Daoy (cell line): ENCODE measurements at regions not wholly inside any gene's neighbourhood (a gene's known extent, or its start where the extent isn't known, plus 50 kb on each side); places are given as distances from the start of the nearest gene placed in this dataset.

ENCODE experiments used
- DNase-seq: peaks from one replicate; pipeline ENCODE4 v3.0.0-alpha.2; 2015; ENCODE audit warnings: low read depth

DNA sequence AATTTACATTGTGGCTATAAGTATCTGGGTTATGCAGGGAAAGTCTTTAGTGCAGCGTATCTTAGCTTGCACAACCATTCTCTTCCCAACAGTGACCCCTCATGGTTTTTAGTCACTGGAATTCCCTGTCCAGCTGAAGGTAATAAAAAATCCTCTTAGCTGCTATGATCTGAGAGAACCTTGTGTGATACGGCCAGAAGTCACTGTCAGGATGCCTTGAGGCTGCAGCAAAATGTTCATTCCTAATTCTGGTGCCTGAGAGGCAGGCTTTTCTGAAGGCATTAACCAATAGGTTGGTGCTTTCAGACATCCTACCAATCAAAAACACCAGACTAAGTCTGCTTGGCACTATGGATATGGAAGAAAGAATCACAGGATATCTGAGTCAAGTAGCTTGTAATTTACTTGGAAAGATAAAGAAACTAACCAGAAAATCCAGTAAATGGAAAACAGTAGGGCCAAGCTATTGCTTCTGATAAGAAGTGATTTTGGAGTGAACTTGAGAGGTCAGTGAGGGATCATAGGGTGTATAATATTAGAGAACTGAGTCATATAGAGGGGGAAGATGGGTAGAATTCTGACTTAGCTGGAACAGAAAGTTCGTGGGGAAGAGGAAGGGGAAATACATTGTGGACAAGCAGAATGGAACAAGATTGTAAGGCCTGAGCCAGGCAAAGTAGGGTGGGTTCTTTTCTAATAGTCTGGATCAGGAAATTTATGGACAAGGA lies 89.0 kb upstream of the SLC14A2 start:
- no peak for DNase-seq

DNA sequence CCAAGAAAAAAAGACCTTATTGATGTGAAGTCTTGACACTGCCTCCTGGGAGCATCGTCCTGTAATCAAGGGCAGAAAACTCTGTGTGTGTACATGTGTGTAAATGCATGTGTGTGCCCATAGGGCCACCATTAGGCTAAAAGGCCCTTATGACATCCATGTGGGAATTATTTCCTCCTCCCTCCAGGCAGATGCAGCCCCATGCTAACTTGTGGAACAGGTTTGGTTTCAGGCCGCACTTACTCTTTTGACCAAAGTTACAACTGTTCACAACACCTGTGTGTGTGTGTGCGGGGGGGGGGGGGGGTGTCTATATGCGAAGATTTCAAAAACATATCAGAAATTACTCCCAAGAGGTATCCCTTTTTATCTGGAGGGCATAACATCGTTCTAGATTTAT lies 87.4 kb upstream of the SLC14A2 start:
- DNase-seq: no peak

DNA sequence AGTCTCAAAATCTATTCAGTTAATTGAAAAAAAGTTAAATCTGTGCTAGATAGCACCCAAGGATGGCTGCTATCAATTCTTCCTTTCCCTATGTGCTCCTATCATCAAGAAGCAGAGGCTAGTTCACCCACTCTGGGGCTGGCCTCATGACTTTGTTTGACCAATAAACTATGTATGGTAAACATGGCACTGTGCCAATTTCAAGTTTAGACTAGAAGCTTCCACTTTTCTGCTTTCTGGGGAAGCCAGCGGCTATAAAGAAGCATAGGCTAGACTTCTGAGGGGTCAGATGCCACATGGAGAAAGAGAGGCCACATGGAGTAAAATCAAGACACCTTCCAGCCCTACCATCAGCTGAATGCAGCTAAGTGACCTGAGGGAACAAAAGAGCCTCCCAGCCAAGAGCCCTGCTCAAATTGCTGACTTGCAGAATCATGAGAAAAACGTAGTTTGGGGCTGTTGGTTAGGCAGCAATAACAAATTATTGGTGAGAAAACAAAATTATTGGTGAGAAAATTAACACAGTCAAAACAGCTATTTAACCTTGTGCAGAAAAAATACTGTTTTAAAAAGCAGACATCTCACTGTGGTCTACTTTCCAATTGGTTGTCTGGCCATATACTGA lies 86.5 kb upstream of the SLC14A2 start:
- no peak for DNase-seq

DNA sequence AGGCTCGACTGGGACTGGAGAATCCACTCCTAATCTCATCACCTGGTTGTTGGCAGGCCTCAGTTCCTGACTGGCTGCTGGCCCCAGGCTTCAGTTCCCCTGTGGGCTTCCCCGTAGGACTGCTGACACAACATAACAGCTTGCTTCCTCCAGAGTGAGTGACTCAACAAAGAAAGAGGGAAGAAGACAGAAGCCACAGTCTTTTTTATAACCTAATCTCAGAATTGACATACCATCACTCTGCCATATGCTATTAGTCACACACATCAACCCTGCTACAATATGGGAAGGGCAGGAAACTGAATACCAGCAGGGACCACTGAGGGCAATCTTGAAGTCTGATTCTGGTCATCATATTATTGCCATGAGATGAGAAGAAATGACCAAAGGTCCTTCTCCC lies 76.8 kb upstream of the SLC14A2 start:
- DNase-seq: no peak

DNA sequence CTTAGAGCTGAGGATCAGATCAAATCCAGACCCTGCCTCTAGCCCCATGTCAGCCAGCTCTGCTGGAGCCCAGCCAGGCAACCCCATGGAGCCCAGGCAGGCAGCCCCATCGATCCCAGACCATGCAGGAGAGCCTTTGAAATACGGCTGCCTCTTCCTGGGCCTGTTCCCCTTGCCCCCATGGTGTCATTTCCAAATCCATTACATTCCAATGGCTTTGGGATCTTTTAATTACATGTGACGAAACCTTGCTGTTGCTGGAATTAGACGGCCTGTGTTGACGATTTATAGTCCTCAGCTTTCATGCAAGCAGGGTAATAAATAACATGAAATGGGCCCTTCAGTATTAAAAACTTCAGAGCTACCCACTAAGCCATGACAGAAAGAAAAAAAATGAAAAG lies 75.8 kb upstream of the SLC14A2 start:
- DNase-seq: no peak

DNA sequence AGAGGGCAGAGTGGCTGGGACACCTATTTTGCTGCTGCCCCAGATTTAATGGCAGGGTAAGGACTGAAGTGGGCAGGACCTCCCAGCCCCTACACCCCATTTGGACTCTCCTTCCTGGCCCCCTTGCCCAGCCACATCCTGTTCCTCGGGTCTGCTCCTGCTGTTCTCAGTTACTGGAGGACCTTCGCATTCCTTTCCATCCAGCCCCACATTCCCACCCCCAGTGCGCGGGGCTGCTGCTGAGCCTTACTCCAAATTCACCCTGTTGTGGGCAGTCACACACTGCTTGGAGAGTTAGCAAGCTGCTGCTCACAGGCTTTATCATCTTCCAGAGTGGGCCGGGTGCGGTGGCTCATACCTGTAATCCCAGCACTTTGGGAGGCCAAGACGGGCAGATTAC lies 75.2 kb upstream of the SLC14A2 start:
- DNase-seq: no peak

DNA sequence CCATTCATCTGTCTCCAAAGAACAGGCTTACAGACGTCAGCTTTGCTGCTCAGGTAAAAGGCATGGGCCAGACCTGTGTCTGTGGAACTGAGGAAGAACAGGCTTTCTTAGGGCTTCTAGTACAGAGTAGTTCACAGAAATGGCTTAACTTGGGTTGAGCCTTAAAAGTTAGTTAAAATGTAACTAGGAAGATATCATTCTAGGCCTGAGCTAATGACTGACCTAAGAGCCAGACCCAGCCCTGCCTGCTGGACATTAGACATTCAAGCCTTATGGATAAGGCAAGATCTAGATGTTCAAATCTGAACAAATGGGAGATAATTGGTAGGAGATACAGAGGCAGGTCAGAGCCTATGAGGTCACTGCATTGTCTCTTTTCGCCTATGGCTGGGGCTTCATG lies 73.9 kb upstream of the SLC14A2 start:
- DNase-seq: no peak

DNA sequence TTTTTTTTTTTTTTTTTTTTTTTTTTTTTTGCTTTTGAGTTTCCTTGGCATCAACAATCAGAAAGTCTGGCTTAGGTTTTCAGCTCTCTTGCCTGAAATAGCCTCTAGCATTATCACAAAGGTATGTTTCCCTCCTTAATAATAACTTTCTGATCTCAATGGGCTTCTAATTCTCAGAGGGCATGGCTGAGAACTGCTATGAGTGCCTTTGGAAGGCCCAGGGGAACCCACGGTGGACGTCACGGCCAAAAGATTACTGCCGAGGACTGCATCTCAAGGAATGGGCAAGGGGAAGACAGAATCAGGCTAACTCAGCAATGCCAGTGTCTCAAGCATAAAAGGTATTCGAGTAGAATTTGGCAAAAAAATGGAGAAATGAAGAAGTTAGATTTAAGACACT lies 73.2 kb upstream of the SLC14A2 start:
- no peak for DNase-seq

DNA sequence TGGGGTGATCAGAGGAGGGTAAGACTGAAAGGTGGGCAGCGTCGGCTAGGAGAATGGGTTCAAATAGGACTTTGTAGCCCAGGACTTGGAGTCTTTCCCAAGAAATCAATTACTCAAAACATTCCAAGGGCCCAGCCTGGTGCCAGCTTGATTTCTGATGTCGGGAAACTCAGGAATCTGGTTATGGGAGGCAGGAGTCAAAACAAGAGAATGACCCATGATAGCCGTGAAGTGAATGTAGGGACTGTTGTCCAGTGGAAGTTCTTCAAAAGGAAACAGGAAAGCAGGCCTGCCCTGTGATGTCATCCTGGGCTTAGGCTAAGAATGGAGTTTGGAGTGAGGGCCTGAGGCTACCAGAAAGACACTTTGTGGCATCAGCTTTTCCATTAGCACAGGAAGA lies 67.4 kb upstream of the SLC14A2 start:
- DNase-seq: no peak

DNA sequence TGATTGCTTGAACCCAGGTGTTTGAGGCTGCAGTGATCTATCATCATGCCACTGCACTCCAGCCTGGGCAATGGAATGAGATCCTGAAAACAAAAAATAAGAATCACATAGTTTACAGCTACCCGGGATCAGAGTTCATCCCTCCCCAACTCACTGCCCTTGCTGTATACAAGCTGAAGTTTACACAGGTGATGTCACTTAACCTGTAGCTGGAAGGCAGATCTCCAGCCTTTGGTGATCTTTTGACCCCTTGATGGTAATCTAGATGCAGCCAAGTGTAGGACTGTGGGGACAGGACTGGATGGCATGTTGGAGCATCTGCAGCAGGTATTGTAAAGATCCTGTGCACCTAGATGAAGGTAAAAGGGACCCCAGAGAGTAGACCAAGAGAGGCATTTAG lies 66.7 kb upstream of the SLC14A2 start:
- no peak for DNase-seq

DNA sequence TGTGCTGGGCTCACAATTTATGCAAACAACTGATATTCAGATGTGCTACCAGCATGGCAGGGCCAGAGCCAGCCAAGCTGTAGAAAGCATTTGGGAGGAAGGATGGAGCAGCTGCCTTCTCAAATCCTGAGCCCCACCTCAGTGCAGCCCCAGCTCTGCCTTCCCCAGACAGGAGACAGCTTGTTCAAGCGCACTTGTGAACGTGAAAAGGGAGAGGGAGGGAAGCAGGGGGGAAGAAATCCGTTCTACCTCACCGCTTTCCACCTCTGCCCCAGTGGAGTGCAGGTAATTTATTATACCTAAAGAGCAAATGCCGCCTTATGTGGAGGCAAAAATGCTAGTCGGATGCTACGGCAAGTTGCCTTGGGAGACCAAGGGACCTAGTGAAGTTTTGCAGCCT lies 66.0 kb upstream of the SLC14A2 start:
- DNase-seq: no peak

- DNase-seq: no peak
Measured at GRCh38 chr18:45551142-45551815, 64.0 kb upstream of the SLC14A2 start.

GRCh38 chr18:45553723-45554388 lies 61.4 kb upstream of the SLC14A2 start:
- DNase-seq: no peak

DNA sequence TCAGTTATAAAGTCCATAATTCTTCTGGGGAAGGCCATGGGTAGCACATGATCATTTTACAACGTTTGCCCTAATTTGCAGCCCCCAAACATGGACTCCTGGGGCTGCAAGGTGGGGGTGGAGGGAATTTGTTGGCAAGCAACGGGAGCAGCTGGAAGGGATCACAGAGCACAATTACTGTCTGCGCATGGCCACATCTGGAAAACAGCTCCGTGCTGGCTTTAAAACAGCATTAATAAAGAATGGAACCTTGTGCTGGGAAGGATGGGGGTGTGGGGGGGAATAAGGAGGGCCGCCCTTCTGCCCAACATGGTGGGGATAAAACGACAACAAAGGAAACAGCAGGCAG lies 60.9 kb upstream of the SLC14A2 start:
- no peak for DNase-seq

GRCh38 chr18:45556222-45556621 lies 59.1 kb upstream of the SLC14A2 start:
- DNase-seq: no peak

DNA sequence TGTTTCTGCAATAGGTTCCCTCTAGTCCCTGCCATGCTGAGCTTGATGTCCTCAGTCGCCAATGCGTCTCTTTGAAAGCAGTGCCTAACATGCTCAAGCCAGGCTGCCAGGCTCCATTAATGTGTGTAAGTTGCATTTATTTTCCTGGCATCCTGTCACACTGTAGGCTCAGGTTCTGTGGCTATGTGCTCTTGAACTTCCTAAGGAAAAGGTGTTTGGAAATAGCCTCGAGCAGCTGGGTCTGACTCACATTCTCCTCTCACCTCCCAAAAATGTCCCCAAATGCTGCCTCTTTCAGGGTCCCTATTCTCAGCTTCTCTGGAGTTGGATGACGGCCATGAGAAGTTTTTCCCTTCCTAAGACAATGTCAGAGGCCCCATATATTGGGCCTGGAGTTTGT lies 58.0 kb upstream of the SLC14A2 start:
- no peak for DNase-seq

DNA sequence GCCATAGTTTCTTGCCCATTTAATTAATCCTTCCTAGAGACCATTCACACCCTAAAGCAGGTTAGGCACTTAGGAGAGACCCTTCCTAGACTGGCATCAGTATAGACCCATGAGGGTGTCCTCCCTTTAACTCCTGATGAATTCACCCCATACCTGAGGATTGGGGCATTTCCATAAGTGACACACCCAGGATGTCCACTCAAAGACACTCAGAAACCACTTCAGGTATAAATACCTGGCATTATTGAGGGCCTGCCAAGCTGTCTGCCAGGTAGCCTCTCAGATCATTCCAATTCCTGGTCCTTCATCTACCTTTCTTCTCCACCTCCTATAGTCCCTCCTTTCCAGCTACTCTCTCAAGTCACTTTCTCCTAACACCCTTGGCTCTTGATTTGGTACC lies 57.5 kb upstream of the SLC14A2 start:
- no peak for DNase-seq

- no peak for DNase-seq
Measured at GRCh38 chr18:45559258-45559657, 56.0 kb upstream of the SLC14A2 start.

- DNase-seq: no peak
Measured at GRCh38 chr18:45560870-45561269, 54.4 kb upstream of the SLC14A2 start.

DNA sequence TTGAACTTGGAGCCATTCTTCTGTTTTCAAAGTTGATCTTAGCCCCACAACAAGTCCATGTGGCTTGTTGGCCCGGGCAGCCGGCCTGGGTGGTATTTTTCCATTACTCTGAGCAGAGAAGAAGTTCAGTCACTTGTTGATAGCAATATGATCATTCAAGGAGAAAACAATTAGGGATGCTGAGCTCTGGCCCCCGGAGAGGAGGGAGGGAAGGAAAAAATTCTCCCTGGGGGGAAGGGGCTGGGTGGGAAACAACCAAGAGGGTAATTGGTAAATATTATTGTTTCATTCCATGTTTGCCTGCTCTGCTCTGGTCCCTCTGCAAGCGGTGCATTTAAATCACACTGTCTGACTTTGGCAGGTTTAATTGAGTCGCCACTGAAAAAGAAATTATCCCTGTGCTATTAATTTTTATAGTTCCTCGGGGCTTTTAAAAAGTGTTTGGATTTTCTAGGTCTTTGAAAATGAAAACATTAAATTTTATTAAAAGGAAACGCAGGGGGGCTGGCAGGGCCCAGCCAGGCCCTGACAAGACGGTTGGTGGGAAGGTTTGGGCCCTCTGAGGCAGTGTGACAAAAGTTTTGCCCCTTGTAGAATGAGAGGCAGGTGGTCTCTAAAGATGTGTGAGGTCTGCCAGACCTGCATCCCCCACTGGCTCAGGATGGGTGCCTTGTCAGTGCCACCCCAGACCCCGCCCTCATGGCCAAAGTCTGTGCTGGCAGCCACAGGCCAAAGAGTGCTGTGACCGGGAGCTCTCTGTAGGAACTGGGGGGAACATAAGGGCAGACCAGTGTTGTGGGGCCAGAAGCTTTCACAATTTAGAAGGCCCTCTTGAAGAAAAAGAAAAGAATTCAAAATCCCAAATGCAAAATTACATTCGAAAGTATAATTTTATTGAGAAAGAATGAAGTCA lies 52.5 kb upstream of the SLC14A2 start:
- no peak for DNase-seq

DNA sequence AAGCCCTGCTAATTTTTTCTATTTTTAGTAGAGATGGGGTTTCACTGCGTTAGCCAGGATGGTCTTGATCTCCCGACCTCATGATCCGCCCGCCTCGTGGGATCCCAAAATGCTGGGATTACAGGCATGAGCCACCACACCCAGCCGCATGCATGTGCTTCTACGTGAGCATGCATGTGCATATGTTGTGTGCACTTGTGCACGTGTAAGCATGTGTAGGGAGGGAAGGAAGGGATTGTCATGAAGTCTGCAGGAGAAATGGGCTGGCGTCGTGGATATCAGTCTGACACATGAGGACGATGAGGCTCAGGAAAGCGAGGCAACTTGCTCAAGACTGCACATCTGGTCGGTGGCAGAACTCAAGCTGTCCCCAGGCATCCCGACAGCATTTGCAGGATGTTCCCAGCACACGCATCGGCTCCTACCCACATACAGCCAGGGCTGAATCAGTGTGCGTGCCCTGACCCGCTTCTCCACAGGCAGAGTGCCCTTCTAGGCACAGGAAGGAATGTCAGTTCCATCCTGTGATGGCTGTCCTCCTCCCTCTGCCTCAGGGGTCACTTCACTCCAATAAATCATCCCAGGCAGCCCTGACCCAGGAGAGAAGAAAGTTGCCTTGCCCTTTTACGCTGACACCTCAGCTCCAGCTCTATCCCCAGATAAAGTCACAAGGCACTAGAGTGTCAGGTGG lies 49.9 kb upstream of the SLC14A2 start:
- DNase-seq: no peak
